Panc1 (cell line): ENCODE measurements at regions not wholly inside any gene's neighbourhood (a gene's known extent, or its start where the extent isn't known, plus 50 kb on each side); places are given as distances from the start of the nearest gene placed in this dataset.

ENCODE experiments used
- CTCF ChIP-seq: fragments of 450-650 bp; IDR thresholded peaks from 2 replicates; pipeline ENCODE4 v1.5.1; 2017; ENCODE audit warnings: mild to moderate bottlenecking
- POLR2AphosphoS5 ChIP-seq: IDR thresholded peaks from 2 replicates; pipeline ENCODE4 v1.6.1; 2012; ENCODE audit warnings: mild to moderate bottlenecking, low read depth, low read length, moderate library complexity
- REST ChIP-seq, 2 experiments: IDR thresholded peaks; 2 replicates each; pipeline ENCODE4 v1.6.1; 2011 to 2012; ENCODE audit warnings: low read depth in 2 of 2, control low read depth in 1 of 2, low read length in 1 of 2, mild to moderate bottlenecking in 1 of 2, moderate library complexity in 1 of 2; ENCODE audit not compliant: insufficient read depth in 1 of 2
- SIN3A ChIP-seq: IDR thresholded peaks from 2 replicates; pipeline ENCODE4 v1.6.1; 2012; ENCODE audit warnings: low read depth, mild to moderate bottlenecking, low read length, moderate library complexity, borderline replicate concordance; ENCODE audit not compliant: insufficient read depth
- TCF7L2 ChIP-seq: IDR thresholded peaks from 2 replicates; pipeline ENCODE4 v1.6.1; 2011; ENCODE audit warnings: mild to moderate bottlenecking, low read depth, low read length, inconsistent platforms

DNA sequence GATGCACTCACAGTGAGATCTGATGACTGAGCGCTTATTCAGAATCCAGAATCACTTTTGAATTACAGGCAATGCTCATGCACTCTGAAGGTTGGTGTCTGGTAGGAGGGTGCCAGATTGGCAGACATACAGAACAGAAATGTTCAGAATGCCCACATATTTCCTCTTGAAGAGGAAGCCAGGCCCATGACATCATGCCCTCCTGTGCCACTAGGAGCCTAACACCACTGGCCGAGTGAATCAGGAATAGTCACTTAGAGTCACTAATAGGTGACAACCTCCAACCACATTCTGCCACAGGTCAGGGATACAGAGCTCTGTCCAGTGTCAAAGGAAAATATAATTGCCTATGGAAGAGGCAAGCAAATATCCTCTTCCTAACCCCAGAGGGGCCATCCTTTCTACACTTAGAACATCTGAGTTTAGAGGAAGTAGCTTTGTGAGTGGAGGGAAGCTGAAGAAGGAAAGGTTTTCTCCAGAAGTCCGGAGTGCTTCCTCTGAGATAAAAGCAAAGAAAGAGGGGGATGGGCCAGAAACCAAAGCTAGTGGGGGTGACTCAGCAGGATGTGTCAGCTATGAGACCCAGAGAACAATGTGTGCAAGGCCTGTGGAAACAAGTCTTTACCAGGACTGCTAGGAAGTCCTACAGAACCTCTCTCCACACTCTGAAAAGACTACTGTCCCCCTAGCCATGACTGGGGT is 838.8 kb downstream of the GRID1 start:
- TF ChIP-seq CTCF (no peak), REST (IDR thresholded peaks at IDR 0.05; ENCODE audit: insufficient read depth in 1 of 2, low read depth in 2 of 2, low read length in 1 of 2) (no peak), TCF7L2 (no peak), SIN3A (no peak), POLR2AphosphoS5 (no peak)
